Calu3 (cell line): ENCODE measurements at regions not wholly inside any gene's neighbourhood (a gene's known extent, or its start where the extent isn't known, plus 50 kb on each side); places are given as distances from the start of the nearest gene placed in this dataset.

Source experiments
- BruUV-seq: library from RNA; stranded (reverse); fragments of 400-500 nt; replicated peaks from 2 replicates; lab custom pipeline; 2021; lab: Mats Ljungman, UMichigan
- CTCF ChIA-PET: fragments of 300-600 bp; sonication (Branson Sonifier 250); formaldehyde crosslinking; loops from one replicate; lab custom pipeline; 2022; ENCODE audit warnings: antibody characterized with exemption; lab: Charles Lee
- DNase-seq: peaks from one replicate; pipeline ENCODE4 v3.0.0; 2022
- H3K27ac Mint-ChIP-seq: one replicate; pipeline ENCODE4 v1.8.0; 2022; ENCODE audit warnings: mixed read lengths; ENCODE audit not compliant: unreplicated experiment
- H3K27me3 Mint-ChIP-seq: one replicate; pipeline ENCODE4 v1.8.0; 2022; ENCODE audit warnings: mixed read lengths; ENCODE audit not compliant: unreplicated experiment
- H3K36me3 Mint-ChIP-seq: one replicate; pipeline ENCODE4 v1.8.0; 2022; ENCODE audit warnings: mild to moderate bottlenecking, moderate library complexity, mixed read lengths; ENCODE audit not compliant: insufficient read depth, unreplicated experiment
- H3K4me1 Mint-ChIP-seq: one replicate; pipeline ENCODE4 v1.8.0; 2022; ENCODE audit warnings: mild to moderate bottlenecking, low read depth, mixed read lengths; ENCODE audit not compliant: unreplicated experiment
- H3K4me3 Mint-ChIP-seq: one replicate; pipeline ENCODE4 v1.8.0; 2022; ENCODE audit warnings: mild to moderate bottlenecking, low read depth, moderate library complexity, mixed read lengths; ENCODE audit not compliant: unreplicated experiment
- H3K9me3 Mint-ChIP-seq: one replicate; pipeline ENCODE4 v1.8.0; 2022; ENCODE audit warnings: low read depth, mixed read lengths; ENCODE audit not compliant: unreplicated experiment
- CTCF ChIP-seq: fragments of 200-600 bp; IDR thresholded peaks from one replicate; pipeline ENCODE4 v1.8.0; 2022; ENCODE audit warnings: antibody characterized with exemption; ENCODE audit not compliant: unreplicated experiment
- intact Hi-C: fragments of 100-400 bp; cut with micrococcal nuclease; formaldehyde crosslinking; loops from one replicate; pipeline ENCODE4 v1.10.0; 2022; ENCODE audit not compliant: unreplicated experiment

DNA sequence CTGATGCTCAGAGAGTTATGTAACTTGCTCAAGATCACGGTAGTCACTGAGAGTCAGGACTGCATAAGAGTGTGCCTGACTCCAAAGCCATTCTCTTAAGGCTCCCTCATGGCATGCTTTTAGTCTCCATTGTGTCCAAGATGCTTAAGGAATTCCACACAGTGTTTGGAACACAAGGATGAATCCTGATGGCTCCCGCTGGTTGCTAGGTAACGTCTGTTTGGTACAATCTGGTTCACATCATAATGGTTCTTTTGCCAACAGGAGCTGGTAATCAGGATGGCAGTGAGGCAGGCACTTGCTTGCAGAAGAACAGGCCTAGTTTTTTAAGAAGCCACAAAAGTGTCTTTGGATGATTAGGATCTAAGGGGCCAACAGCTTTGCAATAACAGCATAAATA, 436.5 kb upstream of the DAB1 start:
- H3K27ac Mint-ChIP-seq, result no peak overlapping the region
- intact Hi-C loops, result no loop called here
- CTCF ChIA-PET, result interaction anchor here (0.6 kb wide), 1 partner anchor 231 kb away, joined by 3 read pairs; no protein-coding TSS in a partner anchor
- no peak for DNase-seq
- no peaks in the 10 kb centered on the region for H3K36me3 Mint-ChIP-seq
- no peaks in the 10 kb centered on the region for H3K4me1 Mint-ChIP-seq
- BruUV-seq, result no TSS peak
- peaks cover 3% of the 10 kb centered on the region for H3K9me3 Mint-ChIP-seq
- no peak for TF ChIP-seq CTCF
- H3K27me3 Mint-ChIP-seq, result no peaks in the 10 kb centered on the region
- no peak overlapping the region for H3K4me3 Mint-ChIP-seq

DNA sequence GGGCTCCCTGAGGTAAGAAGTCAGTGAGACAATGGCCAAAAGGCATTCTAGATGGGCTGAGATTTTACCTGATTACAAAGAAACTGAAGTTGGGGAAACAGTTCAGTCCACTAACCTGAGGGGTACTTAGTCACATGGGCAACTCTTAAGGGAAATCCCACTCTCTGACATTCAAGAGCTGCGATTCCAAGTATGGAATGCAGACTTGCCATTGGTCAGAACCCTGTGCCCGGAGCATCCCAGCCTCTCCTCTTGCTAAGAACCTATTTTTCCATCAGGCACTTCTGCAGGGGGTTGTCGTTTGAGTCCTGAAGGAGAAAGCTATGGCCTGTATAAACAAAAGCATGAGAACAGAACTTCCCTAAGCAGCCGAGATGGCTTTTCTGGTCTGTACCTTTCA, 434.9 kb upstream of the DAB1 start:
- Mint-ChIP-seq H3K36me3 (no peaks in the 10 kb centered on the region), H3K9me3 (peaks cover 3% of the 10 kb centered on the region), H3K27me3 (no peaks in the 10 kb centered on the region), H3K4me1 (no peaks in the 10 kb centered on the region), H3K27ac (no peak overlapping the region), H3K4me3 (no peak overlapping the region)
- BruUV-seq, result no TSS peak
- intact Hi-C loops, result no loop called here
- DNase-seq, result no peak
- CTCF ChIA-PET, result no interaction called here
- no peak for TF ChIP-seq CTCF

DNA sequence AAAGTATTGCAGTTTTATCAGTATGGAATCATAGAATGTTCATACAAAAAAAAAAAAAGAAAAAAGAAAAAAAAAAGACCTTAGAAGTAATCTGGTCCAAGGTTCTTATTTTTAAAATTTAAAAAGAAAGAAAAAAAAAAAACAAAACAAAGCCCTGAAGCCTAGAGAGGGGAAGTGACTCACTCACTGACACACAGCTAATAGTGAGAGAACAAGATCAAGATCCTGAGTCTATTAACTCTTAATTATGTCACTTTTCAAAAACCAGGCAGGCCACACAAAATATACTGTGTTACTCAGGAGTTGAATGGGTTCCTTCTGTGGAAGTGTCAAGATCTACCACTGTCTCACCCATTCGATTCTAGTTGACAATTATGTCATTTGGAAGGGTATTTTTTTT, 433.9 kb upstream of the DAB1 start:
- Mint-ChIP-seq H3K36me3 (no peaks in the 10 kb centered on the region), H3K4me3 (no peak overlapping the region), H3K9me3 (peaks cover 3% of the 10 kb centered on the region), H3K27me3 (no peaks in the 10 kb centered on the region), H3K4me1 (no peaks in the 10 kb centered on the region), H3K27ac (no peak overlapping the region)
- BruUV-seq, result no TSS peak
- CTCF ChIA-PET, result interaction anchor here (0.7 kb wide), 1 partner anchor 97 kb away, joined by 4 read pairs; no protein-coding TSS in a partner anchor
- no peak for TF ChIP-seq CTCF
- DNase-seq, result no peak
- intact Hi-C loops, result no loop called here

- Mint-ChIP-seq H3K27me3 (peaks cover 16% of the 10 kb centered on the region), H3K4me3 (no peak overlapping the region), H3K4me1 (no peaks in the 10 kb centered on the region), H3K36me3 (no peaks in the 10 kb centered on the region), H3K9me3 (peaks cover 6% of the 10 kb centered on the region), H3K27ac (no peak overlapping the region)
- intact Hi-C loops, result no loop called here
- BruUV-seq, result no TSS peak
- DNase-seq, result no peak
- TF ChIP-seq CTCF, result no peak
- CTCF ChIA-PET, result no interaction called here
These were observed 430.6 kb upstream of the DAB1 start for GRCh38 chr1:57854436-57854835.
